ENCODE measurements at regions not wholly inside any gene's neighbourhood (a gene's known extent, or its start where the extent isn't known, plus 50 kb on each side); places are given as distances from the start of the nearest gene placed in this dataset.

- H3K4ac ChIP-seq (ENCODE audit: low read depth in 1 of 2, low read length in 2 of 2): no peak overlapping the region
- no peak overlapping the region for H2BK12ac ChIP-seq (ENCODE audit: low read length in 2 of 2)
- H3K4me1 ChIP-seq (ENCODE audit: control insufficient read depth, insufficient read depth, low read depth, low read length): no peaks in the 10 kb centered on the region
- WGBS: 43% methylated on average over 1 of the region's 1 CpG
- peaks cover 16% of the 10 kb centered on the region for H3K9me3 ChIP-seq (ENCODE audit: control insufficient read depth, low read length)
- no peak overlapping the region for H3K27ac ChIP-seq (ENCODE audit: low read length, poor library complexity, severe bottlenecking)
- no peak overlapping the region for H2BK15ac ChIP-seq (ENCODE audit: low read depth, poor library complexity, severe bottlenecking)
- H3K27me3 ChIP-seq (ENCODE audit: control insufficient read depth in 1 of 2, insufficient read depth in 1 of 2, low read length in 2 of 2): no peaks in the 10 kb centered on the region
- H3K4me2 ChIP-seq (ENCODE audit: low read length, poor library complexity, severe bottlenecking): no peak overlapping the region
- no peak overlapping the region for H4K8ac ChIP-seq (ENCODE audit: low read length)
- H2BK120ac ChIP-seq (ENCODE audit: low read depth, low read length): no peak overlapping the region
- H3K79me1 ChIP-seq (replicated peaks; ENCODE audit: low read length, poor library complexity, severe bottlenecking): no peaks in the 10 kb centered on the region
- no peak overlapping the region for H2BK5ac ChIP-seq (ENCODE audit: low read depth, low read length, poor library complexity, severe bottlenecking)
- H3K23ac ChIP-seq (ENCODE audit: low read length in 2 of 2): no peak overlapping the region
- H4K91ac ChIP-seq (ENCODE audit: low read length): no peak overlapping the region
- H2AFZ ChIP-seq (ENCODE audit: low read depth, low read length): no peak overlapping the region
- H2AK5ac ChIP-seq (ENCODE audit: low read length, severe bottlenecking): no peak overlapping the region
- H3K14ac ChIP-seq (ENCODE audit: low read length in 2 of 2): no peak overlapping the region
- no peaks in the 10 kb centered on the region for H3K36me3 ChIP-seq (ENCODE audit: control insufficient read depth in 1 of 2, insufficient read depth in 2 of 2, low read depth in 1 of 2, low read length in 2 of 2)
- no peak for DNase-seq
- no peak overlapping the region for H3K9ac ChIP-seq (ENCODE audit: low read length)
- H3K18ac ChIP-seq (ENCODE audit: low read depth in 1 of 2, low read length in 2 of 2): no peak overlapping the region
- H3K4me3 ChIP-seq (ENCODE audit: insufficient read depth in 1 of 2, low read depth in 1 of 2, low read length in 2 of 2): no peak overlapping the region
These were observed 393.9 kb downstream of the KIF16B start for GRCh38 chr20:16179371-16179770.

- Histone ChIP-seq H3K27ac (ENCODE audit: low read length, poor library complexity, severe bottlenecking) (no peak overlapping the region), H3K9me3 (ENCODE audit: control insufficient read depth, low read length) (peaks cover 16% of the 10 kb centered on the region), H2AK5ac (ENCODE audit: low read length, severe bottlenecking) (no peak overlapping the region), H4K91ac (ENCODE audit: low read length) (no peak overlapping the region), H3K27me3 (ENCODE audit: control insufficient read depth in 1 of 2, insufficient read depth in 1 of 2, low read length in 2 of 2) (no peaks in the 10 kb centered on the region), H3K4me2 (ENCODE audit: low read length, poor library complexity, severe bottlenecking) (no peak overlapping the region), H2BK120ac (ENCODE audit: low read depth, low read length) (no peak overlapping the region), H3K4ac (ENCODE audit: low read depth in 1 of 2, low read length in 2 of 2) (no peak overlapping the region), H2AFZ (ENCODE audit: low read depth, low read length) (no peak overlapping the region), H2BK12ac (ENCODE audit: low read length in 2 of 2) (no peak overlapping the region), H4K8ac (ENCODE audit: low read length) (no peak overlapping the region), H3K18ac (ENCODE audit: low read depth in 1 of 2, low read length in 2 of 2) (no peak overlapping the region), H3K23ac (ENCODE audit: low read length in 2 of 2) (no peak overlapping the region), H3K4me1 (ENCODE audit: control insufficient read depth, insufficient read depth, low read depth, low read length) (no peaks in the 10 kb centered on the region), H2BK5ac (ENCODE audit: low read depth, low read length, poor library complexity, severe bottlenecking) (no peak overlapping the region), H3K14ac (ENCODE audit: low read length in 2 of 2) (no peak overlapping the region), H3K36me3 (ENCODE audit: control insufficient read depth in 1 of 2, insufficient read depth in 2 of 2, low read depth in 1 of 2, low read length in 2 of 2) (no peaks in the 10 kb centered on the region), H2BK15ac (ENCODE audit: low read depth, poor library complexity, severe bottlenecking) (no peak overlapping the region), H3K79me1 (replicated peaks; ENCODE audit: low read length, poor library complexity, severe bottlenecking) (no peaks in the 10 kb centered on the region), H3K9ac (ENCODE audit: low read length) (no peak overlapping the region), H3K4me3 (ENCODE audit: insufficient read depth in 1 of 2, low read depth in 1 of 2, low read length in 2 of 2) (no peak overlapping the region)
- no peak for DNase-seq
- 31% methylated on average over 1 of the region's 5 CpGs for WGBS
These were observed 394.6 kb downstream of the KIF16B start for GRCh38 chr20:16178546-16179135.

DNA sequence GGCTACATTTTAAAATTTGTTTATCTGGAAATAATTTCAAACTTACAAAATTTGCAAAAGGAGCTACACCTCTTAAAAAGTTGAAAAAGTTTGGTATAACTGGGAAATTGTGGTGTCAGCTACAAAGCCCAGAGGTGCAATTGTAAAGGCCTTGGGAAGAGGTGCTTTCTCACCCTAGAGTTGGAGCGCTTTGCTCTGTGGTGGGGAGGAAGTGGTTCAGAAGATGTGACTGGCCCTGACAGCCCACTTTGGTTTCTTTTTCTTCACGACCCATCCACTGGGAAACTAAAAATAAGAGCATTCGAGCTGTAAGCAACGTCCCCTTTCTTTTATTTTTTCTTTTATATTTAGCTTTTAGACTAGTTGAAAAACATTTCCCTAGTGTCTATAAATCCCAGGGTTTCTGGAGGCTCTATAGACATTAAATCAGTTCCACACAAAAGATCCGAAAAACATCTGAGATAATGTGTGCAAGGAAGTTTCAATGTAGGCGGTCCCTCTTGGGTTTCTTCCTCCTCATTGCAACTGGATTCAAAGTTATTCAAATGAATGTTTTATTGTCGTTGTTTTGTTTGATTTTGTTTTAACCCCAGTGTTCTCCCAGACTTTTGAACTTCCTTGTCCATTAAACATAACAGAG lies 397.8 kb downstream of the KIF16B start:
- Histone ChIP-seq H2BK15ac (ENCODE audit: low read depth, poor library complexity, severe bottlenecking) (no peak overlapping the region), H3K79me1 (replicated peaks; ENCODE audit: low read length, poor library complexity, severe bottlenecking) (no peaks in the 10 kb centered on the region), H3K23ac (ENCODE audit: low read length in 2 of 2) (no peak overlapping the region), H2BK120ac (ENCODE audit: low read depth, low read length) (no peak overlapping the region), H2AK5ac (ENCODE audit: low read length, severe bottlenecking) (no peak overlapping the region), H3K4me3 (ENCODE audit: insufficient read depth in 1 of 2, low read depth in 1 of 2, low read length in 2 of 2) (no peak overlapping the region), H3K4ac (ENCODE audit: low read depth in 1 of 2, low read length in 2 of 2) (no peak overlapping the region), H3K9ac (ENCODE audit: low read length) (no peak overlapping the region), H4K91ac (ENCODE audit: low read length) (no peak overlapping the region), H3K36me3 (ENCODE audit: control insufficient read depth in 1 of 2, insufficient read depth in 2 of 2, low read depth in 1 of 2, low read length in 2 of 2) (no peaks in the 10 kb centered on the region), H3K4me2 (ENCODE audit: low read length, poor library complexity, severe bottlenecking) (no peak overlapping the region), H3K27me3 (ENCODE audit: control insufficient read depth in 1 of 2, insufficient read depth in 1 of 2, low read length in 2 of 2) (no peaks in the 10 kb centered on the region), H2BK5ac (ENCODE audit: low read depth, low read length, poor library complexity, severe bottlenecking) (no peak overlapping the region), H3K4me1 (ENCODE audit: control insufficient read depth, insufficient read depth, low read depth, low read length) (no peaks in the 10 kb centered on the region), H3K18ac (ENCODE audit: low read depth in 1 of 2, low read length in 2 of 2) (no peak overlapping the region), H3K27ac (ENCODE audit: low read length, poor library complexity, severe bottlenecking) (no peak overlapping the region), H2AFZ (ENCODE audit: low read depth, low read length) (no peak overlapping the region), H4K8ac (ENCODE audit: low read length) (no peak overlapping the region), H3K9me3 (ENCODE audit: control insufficient read depth, low read length) (peaks cover 13% of the 10 kb centered on the region), H2BK12ac (ENCODE audit: low read length in 2 of 2) (no peak overlapping the region), H3K14ac (ENCODE audit: low read length in 2 of 2) (no peak overlapping the region)
- DNase-seq: no peak
- 88% methylated on average over 1 of the region's 7 CpGs for whole genome bisulfite sequencing

GRCh38 chr20:16174311-16174710 lies 398.9 kb downstream of the KIF16B start:
- Histone ChIP-seq H3K9ac (ENCODE audit: low read length) (no peak overlapping the region), H4K91ac (ENCODE audit: low read length) (no peak overlapping the region), H3K4me1 (ENCODE audit: control insufficient read depth, insufficient read depth, low read depth, low read length) (no peaks in the 10 kb centered on the region), H2BK15ac (ENCODE audit: low read depth, poor library complexity, severe bottlenecking) (no peak overlapping the region), H3K18ac (ENCODE audit: low read depth in 1 of 2, low read length in 2 of 2) (no peak overlapping the region), H3K27ac (ENCODE audit: low read length, poor library complexity, severe bottlenecking) (no peak overlapping the region), H2AFZ (ENCODE audit: low read depth, low read length) (no peak overlapping the region), H3K4ac (ENCODE audit: low read depth in 1 of 2, low read length in 2 of 2) (no peak overlapping the region), H3K9me3 (ENCODE audit: control insufficient read depth, low read length) (peaks cover 7% of the 10 kb centered on the region), H3K4me3 (ENCODE audit: insufficient read depth in 1 of 2, low read depth in 1 of 2, low read length in 2 of 2) (no peak overlapping the region), H3K4me2 (ENCODE audit: low read length, poor library complexity, severe bottlenecking) (no peak overlapping the region), H2AK5ac (ENCODE audit: low read length, severe bottlenecking) (no peak overlapping the region), H3K36me3 (ENCODE audit: control insufficient read depth in 1 of 2, insufficient read depth in 2 of 2, low read depth in 1 of 2, low read length in 2 of 2) (no peaks in the 10 kb centered on the region), H2BK120ac (ENCODE audit: low read depth, low read length) (no peak overlapping the region), H3K14ac (ENCODE audit: low read length in 2 of 2) (no peak overlapping the region), H3K79me1 (replicated peaks; ENCODE audit: low read length, poor library complexity, severe bottlenecking) (no peaks in the 10 kb centered on the region), H2BK12ac (ENCODE audit: low read length in 2 of 2) (no peak overlapping the region), H4K8ac (ENCODE audit: low read length) (no peak overlapping the region), H3K27me3 (ENCODE audit: control insufficient read depth in 1 of 2, insufficient read depth in 1 of 2, low read length in 2 of 2) (no peaks in the 10 kb centered on the region), H2BK5ac (ENCODE audit: low read depth, low read length, poor library complexity, severe bottlenecking) (no peak overlapping the region), H3K23ac (ENCODE audit: low read length in 2 of 2) (no peak overlapping the region)
- DNase-seq: no peak
- WGBS: no CpG with 5 or more reads among the region's 2 CpGs

Data from mesenchymal stem cell (in vitro differentiated cells and primary cell).